Thoracic aorta (tissue), 2 donors: ENCODE measurements at regions not wholly inside any gene's neighbourhood (a gene's known extent, or its start where the extent isn't known, plus 50 kb on each side); places are given as distances from the start of the nearest gene placed in this dataset.

Source experiments
- ATAC-seq: fragments of 150-250 bp; one replicate; pipeline ENCODE4 v1.8.0; 2017; ENCODE audit warnings: low read depth; ENCODE audit not compliant: insufficient number of reproducible peaks, low FRiP score
- DNase-seq: peaks from one replicate; pipeline ENCODE4 v3.0.0-alpha.2; 2020; ENCODE audit warnings: low spot score
- H3K27ac ChIP-seq, 2 donors: fragments of 200-600 bp; sonication (generic); 1 replicate in 1 of 2; 2 replicates in 1 of 2; pipeline ENCODE4 v1.5.1; 2016; ENCODE audit warnings: mild to moderate bottlenecking in 2 of 2, moderate library complexity in 2 of 2
- H3K27me3 ChIP-seq: fragments of 200-600 bp; sonication (generic); replicated peaks from 2 replicates; pipeline ENCODE4 v1.6.0; 2016; ENCODE audit warnings: mild to moderate bottlenecking; ENCODE audit not compliant: insufficient read depth
- H3K36me3 ChIP-seq: fragments of 200-600 bp; sonication (generic); one replicate; pipeline ENCODE4 v1.5.1; 2016
- H3K4me1 ChIP-seq, 2 donors: fragments of 200-600 bp; sonication (generic); 1 replicate in 1 of 2; 2 replicates in 1 of 2; pipeline versions ENCODE4 v1.5.1 to v1.6.0; 2016; ENCODE audit warnings: low read depth in 2 of 2, mild to moderate bottlenecking in 1 of 2; ENCODE audit not compliant: control insufficient read depth in 1 of 2
- H3K4me3 ChIP-seq: fragments of 200-600 bp; sonication (generic); 2 replicates; pipeline ENCODE4 v1.5.1; 2016; ENCODE audit warnings: mild to moderate bottlenecking
- H3K9me3 ChIP-seq: fragments of 200-600 bp; sonication (generic); 2 replicates; pipeline ENCODE4 v1.5.1; 2016
- CTCF ChIP-seq: fragments of 200-600 bp; sonication (generic); IDR thresholded peaks from one replicate; pipeline ENCODE4 v1.5.1; 2019; ENCODE audit warnings: antibody characterized with exemption

DNA sequence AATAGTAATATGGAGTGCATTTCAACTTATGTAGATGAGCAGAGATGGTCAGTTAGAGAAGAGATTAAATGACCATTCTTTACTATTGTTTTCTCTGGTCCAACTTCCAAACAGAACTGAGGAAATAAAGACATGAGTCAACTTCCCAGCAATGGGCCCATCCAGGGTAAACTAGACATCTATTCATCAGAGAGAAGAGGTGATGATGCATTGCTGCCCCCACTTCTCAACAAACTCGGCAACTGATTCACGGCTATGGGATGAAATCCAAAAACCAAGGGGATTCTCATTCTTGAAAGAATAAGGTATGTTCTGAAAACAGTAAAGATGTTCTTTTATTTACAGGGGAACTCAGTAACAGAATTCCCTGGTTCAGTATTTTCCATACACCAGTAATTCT is 190.7 kb downstream of the RDH14 start:
- no peak overlapping the region for H3K27ac ChIP-seq
- ATAC-seq = no peak
- no peak for TF ChIP-seq CTCF

GRCh38 chr2:18368008-18368407 is 192.4 kb downstream of the RDH14 start:
- Histone ChIP-seq H3K4me1 (peaks cover 0 to 6% of the 10 kb centered on the region in 2 donors), H3K27ac (no peak overlapping the region), H3K27me3 (no peaks in the 10 kb centered on the region), H3K9me3 (no peaks in the 10 kb centered on the region), H3K4me3 (no peak overlapping the region), H3K36me3 (no peaks in the 10 kb centered on the region)
- ATAC-seq = no peak
- no peak for TF ChIP-seq CTCF
- DNase-seq = no peak

More for the DNA sequence above, 190.7 kb downstream of the RDH14 start:
- no peak for DNase-seq
- Histone ChIP-seq H3K27me3 (no peaks in the 10 kb centered on the region), H3K4me1 (peaks cover 0 to 7% of the 10 kb centered on the region in 2 donors), H3K4me3 (no peak overlapping the region), H3K9me3 (no peaks in the 10 kb centered on the region), H3K36me3 (no peaks in the 10 kb centered on the region)

DNA sequence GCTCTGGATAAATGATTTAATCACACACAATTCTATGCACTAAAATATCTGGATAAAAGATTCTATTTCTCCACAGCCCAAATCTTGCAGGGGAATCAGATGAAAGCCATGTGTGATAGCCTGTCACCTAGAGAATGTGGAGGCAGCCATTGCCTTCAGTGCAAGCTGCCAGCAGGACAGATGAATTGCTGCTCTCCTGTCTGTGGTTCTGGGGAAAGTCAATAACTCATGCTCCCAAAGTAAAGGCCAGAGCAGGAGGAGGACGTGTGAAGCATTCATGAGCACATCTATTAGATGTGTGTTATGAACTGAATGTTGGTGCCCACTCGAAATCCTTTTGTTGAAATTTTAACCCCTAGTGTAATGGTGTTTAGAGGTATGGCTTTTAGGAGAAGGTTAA is 195.1 kb downstream of the RDH14 start:
- no peak overlapping the region for H3K27ac ChIP-seq
- no peak for ATAC-seq
- no peak for DNase-seq
- no peaks in the 10 kb centered on the region for H3K27me3 ChIP-seq
- no peak overlapping the region for H3K4me3 ChIP-seq
- H3K9me3 ChIP-seq = no peaks in the 10 kb centered on the region
- H3K4me1 ChIP-seq = no peaks in the 10 kb centered on the region
- H3K36me3 ChIP-seq = no peaks in the 10 kb centered on the region
- TF ChIP-seq CTCF = no peak

GRCh38 chr2:18363348-18363747 is 197.1 kb downstream of the RDH14 start:
- Histone ChIP-seq H3K27ac (no peak overlapping the region), H3K9me3 (no peaks in the 10 kb centered on the region), H3K36me3 (no peaks in the 10 kb centered on the region), H3K4me1 (no peaks in the 10 kb centered on the region), H3K27me3 (no peaks in the 10 kb centered on the region), H3K4me3 (no peak overlapping the region)
- ATAC-seq = no peak
- DNase-seq = no peak
- TF ChIP-seq CTCF = no peak

DNA sequence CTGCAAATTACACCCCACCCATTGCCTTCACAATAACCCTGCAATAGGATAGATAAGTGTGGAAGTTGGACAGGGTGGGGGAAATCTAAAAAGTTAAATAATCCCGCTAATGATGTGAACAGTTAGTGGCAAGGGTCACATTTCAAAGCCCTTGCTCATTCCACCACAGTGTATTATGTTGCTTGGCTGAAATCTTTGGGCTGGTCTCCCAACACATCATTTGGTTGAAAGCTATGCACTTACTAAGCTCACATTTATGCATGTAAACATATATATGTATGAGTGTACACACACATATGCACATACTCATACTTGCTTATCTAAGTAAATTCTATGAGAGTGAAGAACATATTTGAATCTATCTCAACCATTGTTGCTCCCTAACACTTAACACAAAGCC is 197.8 kb downstream of the RDH14 start:
- H3K4me3 ChIP-seq = no peak overlapping the region
- H3K27me3 ChIP-seq = no peaks in the 10 kb centered on the region
- no peaks in the 10 kb centered on the region for H3K4me1 ChIP-seq
- H3K27ac ChIP-seq = no peak overlapping the region
- ATAC-seq = no peak
- no peaks in the 10 kb centered on the region for H3K36me3 ChIP-seq
- DNase-seq = no peak
- H3K9me3 ChIP-seq = no peaks in the 10 kb centered on the region
- TF ChIP-seq CTCF = no peak
